ENCODE measurements at regions not wholly inside any gene's neighbourhood (a gene's known extent, or its start where the extent isn't known, plus 50 kb on each side); places are given as distances from the start of the nearest gene placed in this dataset.

- no peak overlapping the region for H3K27ac ChIP-seq (ENCODE audit: low read depth, low read length)
- no peaks in the 10 kb centered on the region for H3K36me3 ChIP-seq (ENCODE audit: control insufficient read depth, insufficient read depth, low read length)
- H3K4me3 ChIP-seq (ENCODE audit: low read depth, low read length) = no peak overlapping the region
- H3K9me3 ChIP-seq (ENCODE audit: control insufficient read depth, insufficient read depth, low read length) = no peaks in the 10 kb centered on the region
- H3K4me1 ChIP-seq (ENCODE audit: control insufficient read depth, insufficient read depth, low read length) = peaks cover 13% of the 10 kb centered on the region
- no peak overlapping the region for H3K9ac ChIP-seq (ENCODE audit: low read depth, low read length)
- no peaks in the 10 kb centered on the region for H3K27me3 ChIP-seq (ENCODE audit: control insufficient read depth, insufficient read depth, low read length)
Observed at GRCh38 chr1:88455621-88456256, 228.3 kb upstream of the PKN2 start.

GRCh38 chr1:88457197-88457596 lies 226.9 kb upstream of the PKN2 start:
- no peak overlapping the region for H3K9ac ChIP-seq (ENCODE audit: low read depth, low read length)
- no peak overlapping the region for H3K4me3 ChIP-seq (ENCODE audit: low read depth, low read length)
- H3K9me3 ChIP-seq (ENCODE audit: control insufficient read depth, insufficient read depth, low read length) = no peaks in the 10 kb centered on the region
- peaks cover 4% of the 10 kb centered on the region; the same call in 1 of the 2 replicates for H3K27me3 ChIP-seq (ENCODE audit: control insufficient read depth, insufficient read depth, low read length)
- peaks cover 13% of the 10 kb centered on the region for H3K4me1 ChIP-seq (ENCODE audit: control insufficient read depth, insufficient read depth, low read length)
- H3K36me3 ChIP-seq (ENCODE audit: control insufficient read depth, insufficient read depth, low read length) = no peaks in the 10 kb centered on the region
- no peak overlapping the region for H3K27ac ChIP-seq (ENCODE audit: low read depth, low read length)

GRCh38 chr1:88461007-88461406 lies 223.1 kb upstream of the PKN2 start:
- Histone ChIP-seq H3K9me3 (ENCODE audit: control insufficient read depth, insufficient read depth, low read length) (no peaks in the 10 kb centered on the region), H3K27me3 (ENCODE audit: control insufficient read depth, insufficient read depth, low read length) (peaks cover 6% of the 10 kb centered on the region; the same call in 1 of the 2 replicates), H3K36me3 (ENCODE audit: control insufficient read depth, insufficient read depth, low read length) (no peaks in the 10 kb centered on the region), H3K27ac (ENCODE audit: low read depth, low read length) (no peak overlapping the region), H3K4me1 (ENCODE audit: control insufficient read depth, insufficient read depth, low read length) (0 out of 2 replicates have a peak, but pooled peaks cover 3% of the 10 kb centered on the region), H3K9ac (ENCODE audit: low read depth, low read length) (no peak overlapping the region), H3K4me3 (ENCODE audit: low read depth, low read length) (no peak overlapping the region)

- peak overlapping the region; percentile 64 for H3K4me3 ChIP-seq (ENCODE audit: low read depth, low read length)
- no peaks in the 10 kb centered on the region for H3K36me3 ChIP-seq (ENCODE audit: control insufficient read depth, insufficient read depth, low read length)
- H3K27me3 ChIP-seq (ENCODE audit: control insufficient read depth, insufficient read depth, low read length) = peaks cover 6% of the 10 kb centered on the region; the same call in 1 of the 2 replicates
- H3K27ac ChIP-seq (ENCODE audit: low read depth, low read length) = no peak overlapping the region
- H3K9me3 ChIP-seq (ENCODE audit: control insufficient read depth, insufficient read depth, low read length) = no peaks in the 10 kb centered on the region
- peak overlapping the region; percentile 75; the same call in 1 of the 2 replicates for H3K9ac ChIP-seq (ENCODE audit: low read depth, low read length)
- 0 out of 2 replicates have a peak, but pooled peaks cover 3% of the 10 kb centered on the region for H3K4me1 ChIP-seq (ENCODE audit: control insufficient read depth, insufficient read depth, low read length)
Observed at GRCh38 chr1:88462096-88462487, 222.0 kb upstream of the PKN2 start.

- no peaks in the 10 kb centered on the region for H3K9me3 ChIP-seq (ENCODE audit: control insufficient read depth, insufficient read depth, low read length)
- H3K9ac ChIP-seq (ENCODE audit: low read depth, low read length) = peak overlapping the region; percentile 75
- peak overlapping the region; percentile 64 for H3K4me3 ChIP-seq (ENCODE audit: low read depth, low read length)
- H3K36me3 ChIP-seq (ENCODE audit: control insufficient read depth, insufficient read depth, low read length) = no peaks in the 10 kb centered on the region
- 0 out of 2 replicates have a peak, but pooled peaks cover 3% of the 10 kb centered on the region for H3K4me1 ChIP-seq (ENCODE audit: control insufficient read depth, insufficient read depth, low read length)
- H3K27ac ChIP-seq (ENCODE audit: low read depth, low read length) = no peak overlapping the region
- H3K27me3 ChIP-seq (ENCODE audit: control insufficient read depth, insufficient read depth, low read length) = peaks cover 6% of the 10 kb centered on the region; the same call in 1 of the 2 replicates
Observed at GRCh38 chr1:88462488-88463261, 221.4 kb upstream of the PKN2 start.

- 0 out of 2 replicates have a peak, but pooled peaks cover 3% of the 10 kb centered on the region for H3K4me1 ChIP-seq (ENCODE audit: control insufficient read depth, insufficient read depth, low read length)
- H3K36me3 ChIP-seq (ENCODE audit: control insufficient read depth, insufficient read depth, low read length) = no peaks in the 10 kb centered on the region
- H3K27me3 ChIP-seq (ENCODE audit: control insufficient read depth, insufficient read depth, low read length) = peaks cover 6% of the 10 kb centered on the region; the same call in 1 of the 2 replicates
- no peaks in the 10 kb centered on the region for H3K9me3 ChIP-seq (ENCODE audit: control insufficient read depth, insufficient read depth, low read length)
- H3K4me3 ChIP-seq (ENCODE audit: low read depth, low read length) = no peak overlapping the region
- H3K27ac ChIP-seq (ENCODE audit: low read depth, low read length) = no peak overlapping the region
- H3K9ac ChIP-seq (ENCODE audit: low read depth, low read length) = no peak overlapping the region
Observed at GRCh38 chr1:88463401-88463985, 220.6 kb upstream of the PKN2 start.

- Histone ChIP-seq H3K36me3 (ENCODE audit: control insufficient read depth, insufficient read depth, low read length) (no peaks in the 10 kb centered on the region), H3K4me1 (ENCODE audit: control insufficient read depth, insufficient read depth, low read length) (peaks cover 8% of the 10 kb centered on the region; the same call in 1 of the 2 replicates), H3K9ac (ENCODE audit: low read depth, low read length) (no peak overlapping the region), H3K4me3 (ENCODE audit: low read depth, low read length) (no peak overlapping the region), H3K9me3 (ENCODE audit: control insufficient read depth, insufficient read depth, low read length) (no peaks in the 10 kb centered on the region), H3K27ac (ENCODE audit: low read depth, low read length) (no peak overlapping the region), H3K27me3 (ENCODE audit: control insufficient read depth, insufficient read depth, low read length) (peaks cover 6% of the 10 kb centered on the region; the same call in 1 of the 2 replicates)
Observed at GRCh38 chr1:88466011-88466410, 218.1 kb upstream of the PKN2 start.

GRCh38 chr1:88466899-88467580 lies 217.0 kb upstream of the PKN2 start:
- H3K27ac ChIP-seq (ENCODE audit: low read depth, low read length) = no peak overlapping the region
- H3K4me1 ChIP-seq (ENCODE audit: control insufficient read depth, insufficient read depth, low read length) = peaks cover 8% of the 10 kb centered on the region; the same call in 1 of the 2 replicates
- H3K4me3 ChIP-seq (ENCODE audit: low read depth, low read length) = no peak overlapping the region
- H3K27me3 ChIP-seq (ENCODE audit: control insufficient read depth, insufficient read depth, low read length) = peaks cover 3% of the 10 kb centered on the region; the same call in 1 of the 2 replicates
- H3K9me3 ChIP-seq (ENCODE audit: control insufficient read depth, insufficient read depth, low read length) = no peaks in the 10 kb centered on the region
- H3K9ac ChIP-seq (ENCODE audit: low read depth, low read length) = no peak overlapping the region
- H3K36me3 ChIP-seq (ENCODE audit: control insufficient read depth, insufficient read depth, low read length) = no peaks in the 10 kb centered on the region

- Histone ChIP-seq H3K27ac (ENCODE audit: low read depth, low read length) (no peak overlapping the region), H3K27me3 (ENCODE audit: control insufficient read depth, insufficient read depth, low read length) (no peaks in the 10 kb centered on the region), H3K4me1 (ENCODE audit: control insufficient read depth, insufficient read depth, low read length) (peaks cover 5% of the 10 kb centered on the region; the same call in 1 of the 2 replicates), H3K9me3 (ENCODE audit: control insufficient read depth, insufficient read depth, low read length) (no peaks in the 10 kb centered on the region), H3K36me3 (ENCODE audit: control insufficient read depth, insufficient read depth, low read length) (no peaks in the 10 kb centered on the region), H3K4me3 (ENCODE audit: low read depth, low read length) (no peak overlapping the region), H3K9ac (ENCODE audit: low read depth, low read length) (no peak overlapping the region)
Observed at GRCh38 chr1:88472298-88472697, 211.8 kb upstream of the PKN2 start.

- Histone ChIP-seq H3K36me3 (ENCODE audit: control insufficient read depth, insufficient read depth, low read length) (no peaks in the 10 kb centered on the region), H3K9ac (ENCODE audit: low read depth, low read length) (no peak overlapping the region), H3K9me3 (ENCODE audit: control insufficient read depth, insufficient read depth, low read length) (no peaks in the 10 kb centered on the region), H3K27me3 (ENCODE audit: control insufficient read depth, insufficient read depth, low read length) (no peaks in the 10 kb centered on the region), H3K27ac (ENCODE audit: low read depth, low read length) (no peak overlapping the region), H3K4me3 (ENCODE audit: low read depth, low read length) (no peak overlapping the region), H3K4me1 (ENCODE audit: control insufficient read depth, insufficient read depth, low read length) (peaks cover 5% of the 10 kb centered on the region; the same call in 1 of the 2 replicates)
Observed at GRCh38 chr1:88472714-88473113, 211.4 kb upstream of the PKN2 start.

Data from HUES48 (cell line).